ENCODE measurements at regions not wholly inside any gene's neighbourhood (a gene's known extent, or its start where the extent isn't known, plus 50 kb on each side); places are given as distances from the start of the nearest gene placed in this dataset.
"Not testable (repeated sequence)": the region's sequence is repeated elsewhere in the genome, so short reads cannot be mapped to it uniquely, and the experiment has no call there.

DNA sequence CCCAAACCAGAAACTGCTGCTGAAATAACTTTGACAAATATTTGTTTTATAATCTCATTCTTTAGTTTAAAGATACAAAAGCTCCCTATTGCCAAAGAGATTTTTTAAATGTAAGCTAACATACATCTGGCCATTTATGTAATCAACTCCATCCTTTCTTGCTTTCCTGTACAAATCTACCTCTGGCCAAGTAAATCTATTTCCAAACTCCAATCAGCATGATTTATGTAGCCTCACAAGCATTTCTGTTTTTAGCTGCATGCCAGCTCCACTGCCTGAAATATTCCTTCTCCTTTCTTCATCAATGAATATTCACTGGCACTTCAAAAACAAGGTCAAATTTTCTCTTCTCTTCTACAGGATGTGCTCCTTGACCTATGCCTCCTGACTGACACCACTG is 80.0 kb downstream of the SHOX2 start:
- Mint-ChIP-seq H3K9me3 (peaks cover 10 to 18% of the 10 kb centered on the region in 2 donors), H3K4me1 (no peaks in the 10 kb centered on the region)

DNA sequence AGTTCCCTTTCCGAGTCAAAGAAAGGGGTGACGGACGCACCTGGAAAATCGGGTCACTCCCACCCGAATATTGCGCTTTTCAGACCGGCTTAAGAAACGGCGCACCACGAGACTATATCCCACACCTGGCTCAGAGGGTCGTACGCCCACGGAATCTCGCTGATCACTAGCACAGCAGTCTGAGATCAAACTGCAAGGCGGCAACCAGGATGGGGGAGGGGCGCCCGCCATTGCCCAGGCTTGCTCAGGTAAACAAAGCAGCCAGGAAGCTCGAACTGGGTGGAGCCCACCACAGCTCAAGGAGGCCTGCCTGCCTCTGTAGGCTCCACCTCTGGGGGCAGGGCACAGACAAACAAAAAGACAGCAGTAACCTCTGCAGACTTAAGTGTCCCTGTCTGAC is 86.3 kb downstream of the SHOX2 start:
- not testable (repeated sequence) for H3K27ac Mint-ChIP-seq, H3K27me3 Mint-ChIP-seq, H3K4me1 Mint-ChIP-seq, ATAC-seq, H3K4me3 Mint-ChIP-seq, DNase-seq
- H3K9me3 Mint-ChIP-seq, result peaks cover 0 to 15% of the 10 kb centered on the region in 2 donors

More for the DNA sequence above, 80.0 kb downstream of the SHOX2 start:
- Mint-ChIP-seq H3K4me3 (no peak overlapping the region), H3K27ac (no peak overlapping the region), H3K27me3 (no peaks in the 10 kb centered on the region)
- no peak for ATAC-seq
- DNase-seq, result no peak

DNA sequence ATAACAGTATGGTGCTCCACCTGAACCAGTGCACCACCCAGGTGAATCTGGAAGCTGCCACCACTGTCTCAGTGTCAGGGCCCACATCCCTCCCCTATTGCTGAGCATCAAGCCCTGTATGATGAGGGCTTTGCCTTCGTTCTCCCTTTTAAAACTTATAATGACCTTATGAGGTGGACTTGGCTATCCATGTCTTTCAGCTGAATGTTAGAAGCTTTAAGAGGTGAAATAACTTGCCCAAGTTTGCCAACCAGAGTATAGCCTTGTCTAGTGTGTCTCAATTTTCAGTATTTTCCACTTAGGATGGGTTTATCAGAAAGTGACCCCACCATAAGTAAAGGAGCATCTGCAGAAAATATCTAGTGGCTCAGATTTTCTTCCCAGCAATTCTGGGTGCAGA is 87.8 kb downstream of the SHOX2 start:
- peaks cover 0 to 15% of the 10 kb centered on the region in 2 donors for H3K9me3 Mint-ChIP-seq
- H3K27me3 Mint-ChIP-seq, result peaks cover 9% of the 10 kb centered on the region
- no peaks in the 10 kb centered on the region for H3K4me1 Mint-ChIP-seq
- DNase-seq (no peak), ATAC-seq (no peak)
- no peak overlapping the region for H3K27ac Mint-ChIP-seq
- no peak overlapping the region for H3K4me3 Mint-ChIP-seq

DNA sequence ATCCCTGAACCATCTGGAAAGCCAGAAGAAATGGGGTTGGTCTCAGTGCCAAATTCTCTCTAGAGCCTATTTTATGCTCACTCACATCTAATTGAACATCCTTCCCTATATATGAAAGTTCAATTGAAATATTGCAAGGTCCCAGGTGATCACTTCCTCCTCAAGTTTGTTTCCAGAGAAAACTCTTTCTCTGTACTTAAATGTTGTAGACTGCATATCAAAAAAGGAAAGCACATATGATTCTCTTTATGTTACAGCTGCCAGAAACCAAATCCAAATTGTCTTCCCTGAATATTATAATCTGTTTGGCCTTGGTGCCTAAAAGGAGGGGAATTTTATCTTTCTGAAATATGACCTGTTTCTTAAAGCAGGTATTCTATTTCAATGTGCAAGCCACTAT is 93.3 kb downstream of the SHOX2 start:
- H3K4me1 Mint-ChIP-seq, result no peaks in the 10 kb centered on the region
- no peak overlapping the region for H3K4me3 Mint-ChIP-seq
- H3K9me3 Mint-ChIP-seq, result peaks cover 30 to 39% of the 10 kb centered on the region in 2 donors
- peaks cover 9% of the 10 kb centered on the region for H3K27me3 Mint-ChIP-seq
- ATAC-seq (no peak), DNase-seq (no peak)
- H3K27ac Mint-ChIP-seq, result no peak overlapping the region

- no peaks in the 10 kb centered on the region for H3K27me3 Mint-ChIP-seq
- no peak for DNase-seq
- no peak overlapping the region for H3K4me3 Mint-ChIP-seq
- no peak for ATAC-seq
- H3K9me3 Mint-ChIP-seq, result peaks cover 21 to 22% of the 10 kb centered on the region in 2 donors
- no peak overlapping the region for H3K27ac Mint-ChIP-seq
- no peaks in the 10 kb centered on the region for H3K4me1 Mint-ChIP-seq
Observed at GRCh38 chr3:158005391-158006100, 100.7 kb downstream of the SHOX2 start.

DNA sequence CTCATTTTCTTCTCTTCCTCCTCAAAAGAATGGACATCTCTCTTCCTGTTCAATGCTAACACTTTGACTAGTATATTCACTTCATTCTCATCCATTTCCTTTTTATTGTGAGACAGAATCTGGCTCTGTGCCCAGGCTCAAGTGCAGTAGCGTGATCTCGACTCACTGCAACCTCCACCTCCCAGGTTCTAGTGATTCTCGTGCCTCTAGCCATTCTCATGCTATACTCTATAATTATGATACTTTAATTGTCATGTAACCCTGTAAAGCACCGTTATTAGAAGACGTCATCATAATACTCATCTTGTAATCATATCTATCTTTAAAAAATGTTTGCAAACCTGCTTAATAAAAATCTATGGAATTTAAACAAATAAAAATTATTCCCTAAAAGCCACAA is 107.0 kb downstream of the SHOX2 start:
- Mint-ChIP-seq H3K27ac (no peak overlapping the region), H3K27me3 (no peaks in the 10 kb centered on the region), H3K4me1 (no peaks in the 10 kb centered on the region), H3K9me3 (peaks cover 33 to 36% of the 10 kb centered on the region in 2 donors), H3K4me3 (no peak overlapping the region)
- ATAC-seq, result no peak
- DNase-seq, result no peak

DNA sequence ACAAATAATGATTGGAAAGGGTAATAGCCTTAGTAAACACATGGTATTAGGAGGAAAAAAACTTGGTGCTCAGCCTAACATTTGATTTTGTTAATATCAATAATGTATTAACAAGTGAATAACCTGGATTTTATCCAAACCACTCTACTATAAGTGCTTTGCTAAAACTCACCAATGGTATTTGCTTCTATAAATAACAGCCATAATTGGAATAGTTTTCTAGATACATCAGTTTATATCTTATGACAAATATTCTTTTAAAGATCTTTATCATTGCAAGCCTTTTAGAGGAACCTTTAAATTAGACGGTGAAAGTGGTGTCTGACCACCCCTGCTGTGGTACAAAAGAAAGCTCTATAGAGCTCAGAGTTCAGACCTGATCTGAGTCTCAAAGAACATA is 123.9 kb downstream of the SHOX2 start:
- H3K27ac Mint-ChIP-seq, result no peak overlapping the region
- no peak for ATAC-seq
- H3K27me3 Mint-ChIP-seq, result no peaks in the 10 kb centered on the region
- peaks cover 2 to 9% of the 10 kb centered on the region in 2 donors for H3K9me3 Mint-ChIP-seq
- H3K4me1 Mint-ChIP-seq, result no peaks in the 10 kb centered on the region
- DNase-seq, result no peak
- no peak overlapping the region for H3K4me3 Mint-ChIP-seq

DNA sequence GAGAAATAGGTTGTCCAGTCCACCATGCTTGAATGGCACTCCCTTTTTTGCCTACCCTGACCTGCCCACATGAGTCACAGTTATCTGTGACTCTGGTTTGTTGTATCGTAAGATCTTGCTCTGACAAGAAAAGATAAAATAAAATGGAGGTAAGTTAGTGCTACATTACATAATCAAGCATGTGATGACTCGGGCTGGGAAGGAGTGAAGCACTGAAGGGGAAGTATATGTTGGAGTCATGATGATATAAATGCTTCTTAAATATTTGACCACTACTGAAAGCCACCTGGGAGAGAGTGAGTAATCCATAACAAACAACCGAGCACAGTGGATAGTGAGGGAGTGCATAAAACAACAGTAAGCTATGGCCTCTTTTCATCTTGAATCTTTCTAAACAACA is 124.4 kb downstream of the SHOX2 start:
- Mint-ChIP-seq H3K4me3 (no peak overlapping the region), H3K27me3 (no peaks in the 10 kb centered on the region), H3K9me3 (peaks cover 0 to 9% of the 10 kb centered on the region in 2 donors), H3K4me1 (no peaks in the 10 kb centered on the region), H3K27ac (no peak overlapping the region)
- DNase-seq, result no peak
- no peak for ATAC-seq

GRCh38 chr3:157979022-157979421 is 127.2 kb downstream of the SHOX2 start:
- Mint-ChIP-seq H3K27ac (no peak overlapping the region), H3K4me3 (no peak overlapping the region), H3K9me3 (no peaks in the 10 kb centered on the region), H3K4me1 (no peaks in the 10 kb centered on the region), H3K27me3 (no peaks in the 10 kb centered on the region)
- ATAC-seq (no peak), DNase-seq (no peak)

DNA sequence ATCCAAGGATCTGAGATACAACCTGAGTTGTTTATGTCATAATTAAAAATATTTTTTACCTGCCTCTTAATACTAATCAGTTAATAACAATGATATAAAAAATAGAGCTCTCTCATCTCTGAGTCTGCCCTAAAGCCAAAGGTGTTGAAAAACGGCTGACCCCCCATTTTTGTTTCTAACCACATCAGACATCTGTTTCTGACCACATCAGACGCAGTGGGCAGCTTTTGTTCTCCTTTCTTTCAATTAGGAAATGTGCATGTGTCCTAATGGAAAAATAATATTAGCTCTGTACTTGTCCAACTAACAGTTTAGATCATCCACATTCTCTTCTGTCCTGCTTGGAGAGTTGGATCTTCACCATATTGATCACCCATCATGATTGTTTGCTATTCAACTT is 144.6 kb downstream of the SHOX2 start:
- DNase-seq (no peak), ATAC-seq (no peak)
- H3K4me3 Mint-ChIP-seq, result no peak overlapping the region
- H3K27me3 Mint-ChIP-seq, result no peaks in the 10 kb centered on the region
- H3K9me3 Mint-ChIP-seq, result no peaks in the 10 kb centered on the region
- no peaks in the 10 kb centered on the region for H3K4me1 Mint-ChIP-seq
- H3K27ac Mint-ChIP-seq, result no peak overlapping the region

DNA sequence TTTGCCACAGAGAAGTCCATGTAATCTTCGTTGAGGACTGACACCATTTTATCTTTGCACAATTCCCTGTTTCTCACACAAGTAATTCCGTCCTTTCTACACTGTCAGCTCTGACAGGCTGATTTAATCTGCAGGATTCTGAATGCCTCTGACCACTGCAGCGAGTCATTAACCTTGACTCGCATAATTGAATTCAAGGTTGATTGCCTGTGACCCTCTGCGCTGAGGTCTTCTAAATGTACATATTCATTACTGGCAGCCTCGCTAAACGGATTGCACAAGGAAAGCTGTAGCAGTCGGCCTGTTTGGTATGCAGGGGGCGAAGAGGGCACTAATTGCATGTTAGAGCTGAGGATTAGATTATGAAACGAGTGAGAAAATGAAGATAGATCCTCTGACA is 147.8 kb downstream of the SHOX2 start:
- Mint-ChIP-seq H3K27me3 (no peaks in the 10 kb centered on the region), H3K4me3 (no peak overlapping the region), H3K27ac (no peak overlapping the region), H3K4me1 (no peaks in the 10 kb centered on the region), H3K9me3 (peaks cover 6 to 8% of the 10 kb centered on the region in 2 donors)
- ATAC-seq, result no peak
- DNase-seq, result no peak

GRCh38 chr3:157956850-157957249 is 149.4 kb downstream of the SHOX2 start:
- DNase-seq (no peak), ATAC-seq (no peak)
- Mint-ChIP-seq H3K9me3 (peaks cover 6 to 13% of the 10 kb centered on the region in 2 donors), H3K27me3 (no peaks in the 10 kb centered on the region), H3K4me3 (no peak overlapping the region), H3K27ac (no peak overlapping the region), H3K4me1 (no peaks in the 10 kb centered on the region)

- Mint-ChIP-seq H3K27me3 (no peaks in the 10 kb centered on the region), H3K4me3 (no peak overlapping the region), H3K27ac (no peak overlapping the region), H3K9me3 (peaks cover 6 to 13% of the 10 kb centered on the region in 2 donors), H3K4me1 (no peaks in the 10 kb centered on the region)
- ATAC-seq (no peak), DNase-seq (no peak)
Observed at GRCh38 chr3:157956176-157956575, 150.0 kb downstream of the SHOX2 start.

- ATAC-seq, result no peak
Observed at GRCh38 chr3:157953565-157953964, 152.7 kb downstream of the SHOX2 start.

DNA sequence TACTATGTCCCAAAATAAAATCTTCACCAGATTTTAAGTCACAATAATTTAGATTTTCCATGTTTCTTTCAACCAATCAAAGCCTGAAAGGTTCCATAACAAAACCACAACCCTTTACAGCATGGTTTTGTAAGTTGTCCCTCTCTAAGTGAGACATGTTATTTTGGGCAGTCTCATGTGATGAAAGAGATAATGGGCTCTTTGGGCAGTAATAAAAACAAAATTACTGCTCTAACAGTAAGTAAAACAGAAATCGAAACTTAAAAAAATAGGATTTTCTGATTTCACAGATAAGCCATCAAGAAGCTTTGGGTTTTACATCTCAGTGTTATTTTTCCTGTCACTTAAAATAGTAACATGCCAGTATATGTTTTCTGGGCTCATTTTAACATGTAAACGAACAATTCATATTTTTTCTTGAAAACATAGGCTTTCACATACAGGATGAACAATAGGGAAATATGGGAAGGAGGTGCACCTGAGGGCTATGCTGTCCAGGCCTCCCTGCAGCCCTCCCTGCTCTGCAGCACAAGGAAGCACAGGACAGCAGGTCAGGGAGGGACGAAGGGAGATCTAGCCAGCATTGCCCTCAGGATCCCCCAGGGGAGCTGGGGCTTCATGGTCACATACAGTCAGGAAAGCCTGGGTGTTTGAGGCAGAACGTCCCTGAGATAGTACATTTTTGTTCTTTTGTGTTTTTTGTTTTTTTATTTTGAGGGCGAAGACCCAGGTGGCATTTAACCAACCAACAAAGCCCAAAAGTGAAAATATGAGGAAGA is 157.4 kb downstream of the SHOX2 start:
- Mint-ChIP-seq H3K27me3 (peaks cover 5% of the 10 kb centered on the region), H3K4me1 (no peaks in the 10 kb centered on the region)
- no peak for DNase-seq

More at GRCh38 chr3:157953565-157953964, 152.7 kb downstream of the SHOX2 start:
- DNase-seq, result no peak
- peaks cover 5% of the 10 kb centered on the region for H3K27me3 Mint-ChIP-seq
- H3K4me1 Mint-ChIP-seq, result no peaks in the 10 kb centered on the region
- H3K9me3 Mint-ChIP-seq, result peaks cover 6 to 19% of the 10 kb centered on the region in 2 donors
- H3K4me3 Mint-ChIP-seq, result no peak overlapping the region
- H3K27ac Mint-ChIP-seq, result no peak overlapping the region

DNA sequence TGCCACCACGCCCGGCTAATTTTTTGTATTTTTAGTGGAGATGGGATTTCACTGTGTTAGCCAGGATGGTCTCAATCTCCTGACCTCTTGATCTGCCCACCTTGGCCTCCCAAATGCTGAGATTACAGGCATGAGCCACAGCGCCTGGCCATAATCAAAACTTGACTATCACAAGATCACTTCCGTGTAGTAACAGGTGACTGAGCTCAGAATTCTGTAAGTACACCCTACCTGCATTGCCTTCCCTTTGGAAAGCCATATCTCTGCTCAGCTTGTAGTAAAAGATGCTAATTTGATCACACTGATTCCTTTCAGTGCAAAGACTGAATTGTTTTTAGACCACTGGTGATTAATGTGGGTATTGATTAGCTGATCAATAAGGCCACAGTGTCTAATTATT is 167.1 kb downstream of the SHOX2 start:
- ATAC-seq (no peak), DNase-seq (no peak)
- Mint-ChIP-seq H3K27me3 (no peaks in the 10 kb centered on the region), H3K27ac (no peak overlapping the region), H3K4me1 (no peaks in the 10 kb centered on the region), H3K4me3 (no peak overlapping the region), H3K9me3 (no peaks in the 10 kb centered on the region)

More for the DNA sequence above, 157.4 kb downstream of the SHOX2 start:
- H3K9me3 Mint-ChIP-seq, result peaks cover under 1 to 14% of the 10 kb centered on the region in 2 donors
- no peak for ATAC-seq
- no peak overlapping the region for H3K4me3 Mint-ChIP-seq
- H3K27ac Mint-ChIP-seq, result no peak overlapping the region
